ENCODE measurements at regions not wholly inside any gene's neighbourhood (a gene's known extent, or its start where the extent isn't known, plus 50 kb on each side); places are given as distances from the start of the nearest gene placed in this dataset.

GRCh38 chr10:133006202-133006601 is 63.8 kb upstream of the CFAP46 start:
- no peak for DNase-seq (ENCODE audit: low read depth)
- TF ChIP-seq CTCF (IDR thresholded peaks at IDR 0.05; ENCODE audit: control insufficient read depth, extremely low read depth, insufficient read depth) = no peak
- no peak overlapping the region for H3K4me3 ChIP-seq (ENCODE audit: low read depth, low read length)

GRCh38 chr10:133004478-133004877 is 62.1 kb upstream of the CFAP46 start:
- no peak for TF ChIP-seq CTCF (IDR thresholded peaks at IDR 0.05; ENCODE audit: control insufficient read depth, extremely low read depth, insufficient read depth)
- H3K4me3 ChIP-seq (ENCODE audit: low read depth, low read length) = no peak overlapping the region
- DNase-seq (ENCODE audit: low read depth) = no peak

- H3K4me3 ChIP-seq (ENCODE audit: low read depth, low read length) = no peak overlapping the region
- no peak for DNase-seq (ENCODE audit: low read depth)
- TF ChIP-seq CTCF (IDR thresholded peaks at IDR 0.05; ENCODE audit: control insufficient read depth, extremely low read depth, insufficient read depth) = no peak
Measured at GRCh38 chr10:133003188-133003587, 60.8 kb upstream of the CFAP46 start.

- TF ChIP-seq CTCF (IDR thresholded peaks at IDR 0.05; ENCODE audit: control insufficient read depth, extremely low read depth, insufficient read depth) = no peak
- no peak for DNase-seq (ENCODE audit: low read depth)
- no peak overlapping the region for H3K4me3 ChIP-seq (ENCODE audit: low read depth, low read length)
Measured at GRCh38 chr10:133002685-133003084, 60.3 kb upstream of the CFAP46 start.

- no peak overlapping the region for H3K4me3 ChIP-seq (ENCODE audit: low read depth, low read length)
- TF ChIP-seq CTCF (IDR thresholded peaks at IDR 0.05; ENCODE audit: control insufficient read depth, extremely low read depth, insufficient read depth) = no peak
- DNase-seq (ENCODE audit: low read depth) = no peak
Measured at GRCh38 chr10:133001114-133001513, 58.7 kb upstream of the CFAP46 start.

GRCh38 chr10:133000648-133001047 is 58.3 kb upstream of the CFAP46 start:
- no peak overlapping the region for H3K4me3 ChIP-seq (ENCODE audit: low read depth, low read length)
- DNase-seq (ENCODE audit: low read depth) = no peak
- TF ChIP-seq CTCF (IDR thresholded peaks at IDR 0.05; ENCODE audit: control insufficient read depth, extremely low read depth, insufficient read depth) = no peak

- DNase-seq (ENCODE audit: low read depth) = no peak
- no peak for TF ChIP-seq CTCF (IDR thresholded peaks at IDR 0.05; ENCODE audit: control insufficient read depth, extremely low read depth, insufficient read depth)
- H3K4me3 ChIP-seq (ENCODE audit: low read depth, low read length) = no peak overlapping the region
Measured at GRCh38 chr10:132997517-132998265, 55.3 kb upstream of the CFAP46 start.

Measured in LNCaP clone FGC (cell line).